GM19025 (cell line): ENCODE measurements at regions not wholly inside any gene's neighbourhood (a gene's known extent, or its start where the extent isn't known, plus 50 kb on each side); places are given as distances from the start of the nearest gene placed in this dataset.

Experiments used
- ATAC-seq: cut with Tn5 transposase; IDR thresholded peaks from one replicate; pipeline ENCODE4 v1.9.1; 2021; ENCODE audit warnings: mild to moderate bottlenecking, low read depth, moderate library complexity; ENCODE audit not compliant: unreplicated experiment

- ATAC-seq = no peak
Observed at GRCh38 chr4:156710365-156711192, 261.0 kb downstream of the PDGFC start.

- ATAC-seq = no peak
Observed at GRCh38 chr4:156705311-156705710, 266.3 kb downstream of the PDGFC start.

GRCh38 chr4:156695163-156695562 lies 276.4 kb downstream of the PDGFC start:
- no peak for ATAC-seq

GRCh38 chr4:156694413-156694812 lies 277.2 kb downstream of the PDGFC start:
- ATAC-seq = no peak

GRCh38 chr4:156693557-156693956 lies 278.0 kb downstream of the PDGFC start:
- no peak for ATAC-seq

- ATAC-seq = no peak
Observed at GRCh38 chr4:156692016-156692415, 279.6 kb downstream of the PDGFC start.

GRCh38 chr4:156690572-156690971 lies 281.0 kb downstream of the PDGFC start:
- ATAC-seq = no peak

- ATAC-seq = no peak
Observed at GRCh38 chr4:156686120-156686519, 285.5 kb downstream of the PDGFC start.

- no peak for ATAC-seq
Observed at GRCh38 chr4:156685308-156685707, 286.3 kb downstream of the PDGFC start.

- ATAC-seq = no peak
Observed at GRCh38 chr4:156677656-156678055, 293.9 kb downstream of the PDGFC start.

- ATAC-seq = no peak
Observed at GRCh38 chr4:156677131-156677531, 294.5 kb downstream of the PDGFC start.

- no peak for ATAC-seq
Observed at GRCh38 chr4:156676116-156676851, 295.3 kb downstream of the PDGFC start.

GRCh38 chr4:156673483-156673882 lies 298.1 kb downstream of the PDGFC start:
- ATAC-seq = no peak

GRCh38 chr4:156672492-156673305 lies 298.9 kb downstream of the PDGFC start:
- ATAC-seq = no peak

GRCh38 chr4:156665780-156666366 lies 305.7 kb downstream of the PDGFC start:
- no peak for ATAC-seq

- ATAC-seq = no peak
Observed at GRCh38 chr4:156663663-156664062, 307.9 kb downstream of the PDGFC start.

GRCh38 chr4:156662921-156663320 lies 308.7 kb downstream of the PDGFC start:
- no peak for ATAC-seq

- ATAC-seq = no peak
Observed at GRCh38 chr4:156661555-156661954, 310.0 kb downstream of the PDGFC start.

GRCh38 chr4:156660465-156660864 lies 311.1 kb downstream of the PDGFC start:
- ATAC-seq = no peak

GRCh38 chr4:156659983-156660382 lies 311.6 kb downstream of the PDGFC start:
- ATAC-seq = no peak

GRCh38 chr4:156659570-156659969 lies 312.0 kb downstream of the PDGFC start:
- ATAC-seq = no peak
